ENCODE measurements at regions not wholly inside any gene's neighbourhood (a gene's known extent, or its start where the extent isn't known, plus 50 kb on each side); places are given as distances from the start of the nearest gene placed in this dataset.

- Histone ChIP-seq H3K27ac (no peak overlapping the region), H3K4me2 (no peak overlapping the region), H3K4me3 (no peak overlapping the region), H3K9me2 (replicated peaks; ENCODE audit: insufficient read depth) (no peaks in the 10 kb centered on the region), H3K4me1 (ENCODE audit: insufficient read depth) (no peaks in the 10 kb centered on the region), H3K9me3 (ENCODE audit: low read depth) (no peaks in the 10 kb centered on the region), H3K79me2 (peaks cover 55% of the 10 kb centered on the region), H4K20me1 (ENCODE audit: insufficient read depth, poor library complexity, severe bottlenecking) (no peaks in the 10 kb centered on the region), H2AFZ (no peak overlapping the region), H3K27me3 (no peaks in the 10 kb centered on the region), H3K36me3 (replicated peaks; ENCODE audit: insufficient read depth, low read depth) (no peaks in the 10 kb centered on the region)
- DNase-seq (ENCODE audit: low spot score), result no peak
- 90% methylated on average over 8 of the region's 8 CpGs for WGBS (ENCODE audit: low lambda C conversion rate, missing lambda C conversion rate)
- no peak for TF ChIP-seq EZH2phosphoT487 (IDR thresholded peaks at IDR 0.05; ENCODE audit: low read depth, severe bottlenecking, unreplicated experiment)
- TF ChIP-seq, protein P1, sequence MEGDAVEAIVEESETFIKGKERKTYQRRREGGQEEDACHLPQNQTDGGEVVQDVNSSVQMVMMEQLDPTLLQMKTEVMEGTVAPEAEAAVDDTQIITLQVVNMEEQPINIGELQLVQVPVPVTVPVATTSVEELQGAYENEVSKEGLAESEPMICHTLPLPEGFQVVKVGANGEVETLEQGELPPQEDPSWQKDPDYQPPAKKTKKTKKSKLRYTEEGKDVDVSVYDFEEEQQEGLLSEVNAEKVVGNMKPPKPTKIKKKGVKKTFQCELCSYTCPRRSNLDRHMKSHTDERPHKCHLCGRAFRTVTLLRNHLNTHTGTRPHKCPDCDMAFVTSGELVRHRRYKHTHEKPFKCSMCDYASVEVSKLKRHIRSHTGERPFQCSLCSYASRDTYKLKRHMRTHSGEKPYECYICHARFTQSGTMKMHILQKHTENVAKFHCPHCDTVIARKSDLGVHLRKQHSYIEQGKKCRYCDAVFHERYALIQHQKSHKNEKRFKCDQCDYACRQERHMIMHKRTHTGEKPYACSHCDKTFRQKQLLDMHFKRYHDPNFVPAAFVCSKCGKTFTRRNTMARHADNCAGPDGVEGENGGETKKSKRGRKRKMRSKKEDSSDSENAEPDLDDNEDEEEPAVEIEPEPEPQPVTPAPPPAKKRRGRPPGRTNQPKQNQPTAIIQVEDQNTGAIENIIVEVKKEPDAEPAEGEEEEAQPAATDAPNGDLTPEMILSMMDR (IDR thresholded peaks at IDR 0.05; ENCODE audit: poor library complexity), result no peak
- no peak for TF ChIP-seq EZH2 (IDR thresholded peaks at IDR 0.05; ENCODE audit: borderline replicate concordance)
Measured at GRCh38 chr15:62403164-62403809, 238.2 kb upstream of the C2CD4B start.

GRCh38 chr15:62404194-62404985, 239.3 kb upstream of the C2CD4B start:
- WGBS (ENCODE audit: low lambda C conversion rate, missing lambda C conversion rate), result 73% methylated on average over 7 of the region's 7 CpGs
- no peak for TF ChIP-seq EZH2 (IDR thresholded peaks at IDR 0.05; ENCODE audit: borderline replicate concordance)
- TF ChIP-seq, protein P1 (IDR thresholded peaks at IDR 0.05; ENCODE audit: poor library complexity), result no peak
- no peak for TF ChIP-seq EZH2phosphoT487 (IDR thresholded peaks at IDR 0.05; ENCODE audit: low read depth, severe bottlenecking, unreplicated experiment)
- H3K4me1 ChIP-seq (ENCODE audit: insufficient read depth), result no peaks in the 10 kb centered on the region
- H3K79me2 ChIP-seq, result peaks cover 58% of the 10 kb centered on the region
- H3K27ac ChIP-seq, result no peak overlapping the region
- H3K27me3 ChIP-seq, result no peaks in the 10 kb centered on the region
- no peak overlapping the region for H3K4me2 ChIP-seq
- H3K4me3 ChIP-seq, result no peak overlapping the region
- H3K36me3 ChIP-seq (replicated peaks; ENCODE audit: insufficient read depth, low read depth), result no peaks in the 10 kb centered on the region
- H4K20me1 ChIP-seq (ENCODE audit: insufficient read depth, poor library complexity, severe bottlenecking), result no peaks in the 10 kb centered on the region
- no peak overlapping the region for H2AFZ ChIP-seq
- no peaks in the 10 kb centered on the region for H3K9me3 ChIP-seq (ENCODE audit: low read depth)
- no peaks in the 10 kb centered on the region for H3K9me2 ChIP-seq (replicated peaks; ENCODE audit: insufficient read depth)
- DNase-seq (ENCODE audit: low spot score), result no peak

GRCh38 chr15:62406305-62406891, 241.3 kb upstream of the C2CD4B start:
- Histone ChIP-seq H3K27me3 (no peaks in the 10 kb centered on the region), H3K27ac (no peak overlapping the region), H3K36me3 (replicated peaks; ENCODE audit: insufficient read depth, low read depth) (no peaks in the 10 kb centered on the region), H3K9me2 (replicated peaks; ENCODE audit: insufficient read depth) (no peaks in the 10 kb centered on the region), H3K4me1 (ENCODE audit: insufficient read depth) (no peaks in the 10 kb centered on the region), H3K9me3 (ENCODE audit: low read depth) (no peaks in the 10 kb centered on the region), H4K20me1 (ENCODE audit: insufficient read depth, poor library complexity, severe bottlenecking) (no peaks in the 10 kb centered on the region), H3K79me2 (peaks cover 55% of the 10 kb centered on the region), H3K4me2 (no peak overlapping the region), H2AFZ (no peak overlapping the region), H3K4me3 (no peak overlapping the region)
- no peak for DNase-seq (ENCODE audit: low spot score)
- TF ChIP-seq EZH2 (IDR thresholded peaks at IDR 0.05; ENCODE audit: borderline replicate concordance), result no peak
- TF ChIP-seq EZH2phosphoT487 (IDR thresholded peaks at IDR 0.05; ENCODE audit: low read depth, severe bottlenecking, unreplicated experiment), result no peak
- TF ChIP-seq, protein P1 (IDR thresholded peaks at IDR 0.05; ENCODE audit: poor library complexity), result no peak
- WGBS (ENCODE audit: low lambda C conversion rate, missing lambda C conversion rate), result 96% methylated on average over 1 of the region's 1 CpG
